Testis (tissue), 2 donors: ENCODE measurements at regions not wholly inside any gene's neighbourhood (a gene's known extent, or its start where the extent isn't known, plus 50 kb on each side); places are given as distances from the start of the nearest gene placed in this dataset.

ENCODE experiments used
- CTCF ChIP-seq, 3 experiments: fragments of 450-650 bp in 2 of 3; fragments of 200-600 bp in 1 of 3; sonication (generic) in 1 of 3; IDR thresholded peaks; one replicate each; pipeline ENCODE4 v1.5.1; 2016 to 2019; ENCODE audit warnings: antibody characterized with exemption in 3 of 3, mild to moderate bottlenecking in 2 of 3, moderate library complexity in 1 of 3
- POLR2A ChIP-seq: fragments of 450-650 bp; IDR thresholded peaks from one replicate; pipeline ENCODE4 v1.6.1; 2017; ENCODE audit warnings: antibody characterized with exemption, mild to moderate bottlenecking, moderate library complexity

GRCh38 chr12:20268771-20269170 is 99.6 kb upstream of the PDE3A start:
- no peak for TF ChIP-seq CTCF (IDR thresholded peaks at IDR 0.05)
- no peak for TF ChIP-seq POLR2A
